HUES64 (cell line): ENCODE measurements at regions not wholly inside any gene's neighbourhood (a gene's known extent, or its start where the extent isn't known, plus 50 kb on each side); places are given as distances from the start of the nearest gene placed in this dataset.
A peak's percentile ranks its signal among the peaks of the same experiment; 100 is the strongest.

Experiments used
- H3K27ac ChIP-seq: 2 replicates; pipeline ENCODE4 v1.7.0; 2013; ENCODE audit warnings: low read depth, low read length, inconsistent platforms
- H3K27me3 ChIP-seq: 2 replicates; pipeline ENCODE4 v1.6.1; 2013; ENCODE audit warnings: mild to moderate bottlenecking, low read length; ENCODE audit not compliant: insufficient read depth
- H3K36me3 ChIP-seq: 2 replicates; pipeline ENCODE4 v1.6.1; 2013; ENCODE audit warnings: mild to moderate bottlenecking, low read length; ENCODE audit not compliant: insufficient read depth
- H3K4me1 ChIP-seq: 2 replicates; pipeline ENCODE4 v1.6.1; 2013; ENCODE audit warnings: mild to moderate bottlenecking, low read length, moderate library complexity; ENCODE audit not compliant: insufficient read depth
- H3K4me3 ChIP-seq: 2 replicates; pipeline ENCODE4 v1.5.1; 2013; ENCODE audit warnings: mild to moderate bottlenecking, low read length, moderate library complexity
- H3K9ac ChIP-seq: 2 replicates; pipeline ENCODE4 v1.6.1; 2013; ENCODE audit warnings: mild to moderate bottlenecking, low read depth, low read length
- H3K9me3 ChIP-seq: 2 replicates; pipeline ENCODE4 v1.6.1; 2013; ENCODE audit warnings: low read depth, low read length; ENCODE audit not compliant: insufficient read depth
- WGBS: fragments of 150-250, 120-280 bp; methylation state at CpG from one replicate; pipeline ENCODE4 v1.1.7; 2013; ENCODE audit warnings: missing lambda C conversion rate; 5-methylcytosine and 5-hydroxymethylcytosine counted together

DNA sequence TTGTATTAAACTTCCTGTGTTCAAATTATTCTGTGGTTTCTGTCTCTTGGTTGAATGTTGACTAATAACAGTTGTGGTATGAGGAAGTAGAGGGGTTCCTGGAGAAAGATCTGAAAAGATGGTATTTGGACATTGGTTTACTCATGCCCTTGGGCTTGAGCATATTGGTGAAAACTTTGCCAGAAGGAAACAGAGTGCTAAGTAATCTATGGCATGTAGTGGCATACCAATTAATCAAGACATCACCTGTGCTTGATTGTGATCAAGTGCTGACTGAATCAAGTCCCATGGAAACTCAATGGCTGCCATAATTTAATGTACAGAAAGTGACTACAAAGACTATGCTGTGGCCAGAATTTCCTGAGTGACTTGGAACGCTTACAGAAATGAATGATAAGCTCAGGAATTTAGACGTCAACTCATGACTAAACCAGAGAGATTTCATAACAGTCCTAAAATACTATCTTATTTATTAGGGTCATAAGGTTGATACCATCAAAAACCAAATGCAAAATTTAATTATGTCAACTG, 2062.9 kb downstream of the ARAP2 start:
- H3K9me3 ChIP-seq: peaks cover 4% of the 10 kb centered on the region
- H3K27me3 ChIP-seq: no peaks in the 10 kb centered on the region
- H3K9ac ChIP-seq: no peak overlapping the region
- 94% methylated on average over 1 of the region's 2 CpGs for WGBS
- H3K27ac ChIP-seq: no peak overlapping the region
- H3K4me3 ChIP-seq: no peak overlapping the region
- H3K36me3 ChIP-seq: no peaks in the 10 kb centered on the region
- H3K4me1 ChIP-seq: peaks cover 23% of the 10 kb centered on the region

GRCh38 chr4:34181891-34182290, 2062.4 kb downstream of the ARAP2 start:
- no peaks in the 10 kb centered on the region for H3K27me3 ChIP-seq
- WGBS: 88% methylated on average over 2 of the region's 2 CpGs
- H3K36me3 ChIP-seq: no peaks in the 10 kb centered on the region
- H3K4me3 ChIP-seq: no peak overlapping the region
- H3K9me3 ChIP-seq: no peaks in the 10 kb centered on the region
- H3K27ac ChIP-seq: no peak overlapping the region
- H3K9ac ChIP-seq: no peak overlapping the region
- peaks cover 29% of the 10 kb centered on the region for H3K4me1 ChIP-seq

DNA sequence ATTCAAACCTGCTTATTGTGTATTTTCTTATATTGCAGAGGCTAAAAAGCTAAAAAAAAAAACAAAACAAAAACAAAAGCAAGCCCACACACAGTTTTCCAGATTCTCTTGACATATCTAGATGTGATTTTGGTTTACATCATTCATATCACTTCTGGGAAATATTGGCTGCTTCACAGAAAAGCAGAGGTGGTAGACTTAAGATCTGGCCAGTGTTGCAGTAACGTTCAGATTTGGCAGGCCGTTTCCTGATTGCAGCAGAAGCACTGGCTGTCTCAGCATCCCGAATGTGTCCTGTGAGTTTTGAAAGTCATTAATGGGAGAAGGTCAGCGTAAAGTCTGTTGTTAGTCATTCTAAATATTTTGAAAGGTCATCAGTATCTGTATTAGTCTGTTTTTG, 2062.0 kb downstream of the ARAP2 start:
- peaks cover 33% of the 10 kb centered on the region for H3K4me1 ChIP-seq
- no peaks in the 10 kb centered on the region for H3K9me3 ChIP-seq
- no peak overlapping the region for H3K27ac ChIP-seq
- H3K36me3 ChIP-seq: no peaks in the 10 kb centered on the region
- H3K4me3 ChIP-seq: no peak overlapping the region
- no peak overlapping the region for H3K9ac ChIP-seq
- no peaks in the 10 kb centered on the region for H3K27me3 ChIP-seq
- WGBS: 94% methylated on average over 4 of the region's 4 CpGs

- Histone ChIP-seq H3K9me3 (no peaks in the 10 kb centered on the region), H3K9ac (no peak overlapping the region), H3K4me1 (peaks cover 29% of the 10 kb centered on the region), H3K27ac (no peak overlapping the region), H3K4me3 (no peak overlapping the region), H3K36me3 (no peaks in the 10 kb centered on the region), H3K27me3 (no peaks in the 10 kb centered on the region)
- 92% methylated on average over 3 of the region's 3 CpGs for WGBS
Observed at GRCh38 chr4:34183926-34184325, 2060.4 kb downstream of the ARAP2 start.

- no peaks in the 10 kb centered on the region for H3K36me3 ChIP-seq
- H3K27me3 ChIP-seq: no peaks in the 10 kb centered on the region
- no peaks in the 10 kb centered on the region for H3K9me3 ChIP-seq
- 94% methylated on average over 1 of the region's 1 CpG for WGBS
- H3K4me1 ChIP-seq: peaks cover 25% of the 10 kb centered on the region
- H3K9ac ChIP-seq: no peak overlapping the region
- H3K4me3 ChIP-seq: no peak overlapping the region
- H3K27ac ChIP-seq: peak overlapping the region; percentile 39; the same call in 1 of the 2 replicates
Observed at GRCh38 chr4:34187056-34187455, 2057.3 kb downstream of the ARAP2 start.

DNA sequence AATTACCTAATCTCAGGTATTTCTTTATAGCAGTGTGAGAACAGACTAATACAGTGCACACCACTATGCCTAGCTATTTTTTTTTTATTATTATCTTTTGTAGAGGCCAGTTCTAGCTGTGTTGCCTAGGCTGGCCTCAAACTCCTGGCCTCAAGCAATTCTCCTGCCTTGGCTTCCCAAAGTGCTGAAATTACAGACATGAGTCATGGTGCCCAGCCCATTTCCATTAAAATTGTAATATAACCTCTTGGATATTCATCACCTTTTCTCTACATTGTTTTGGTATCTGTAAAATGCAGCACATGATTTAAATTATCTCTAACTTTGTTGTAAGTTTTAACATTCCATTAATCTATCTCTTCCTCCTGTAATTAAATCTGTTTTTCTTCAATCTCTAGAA, 2052.9 kb downstream of the ARAP2 start:
- Histone ChIP-seq H3K9me3 (no peaks in the 10 kb centered on the region), H3K4me3 (no peak overlapping the region), H3K27me3 (no peaks in the 10 kb centered on the region), H3K4me1 (peaks cover 10% of the 10 kb centered on the region), H3K27ac (no peak overlapping the region), H3K36me3 (no peaks in the 10 kb centered on the region), H3K9ac (no peak overlapping the region)

DNA sequence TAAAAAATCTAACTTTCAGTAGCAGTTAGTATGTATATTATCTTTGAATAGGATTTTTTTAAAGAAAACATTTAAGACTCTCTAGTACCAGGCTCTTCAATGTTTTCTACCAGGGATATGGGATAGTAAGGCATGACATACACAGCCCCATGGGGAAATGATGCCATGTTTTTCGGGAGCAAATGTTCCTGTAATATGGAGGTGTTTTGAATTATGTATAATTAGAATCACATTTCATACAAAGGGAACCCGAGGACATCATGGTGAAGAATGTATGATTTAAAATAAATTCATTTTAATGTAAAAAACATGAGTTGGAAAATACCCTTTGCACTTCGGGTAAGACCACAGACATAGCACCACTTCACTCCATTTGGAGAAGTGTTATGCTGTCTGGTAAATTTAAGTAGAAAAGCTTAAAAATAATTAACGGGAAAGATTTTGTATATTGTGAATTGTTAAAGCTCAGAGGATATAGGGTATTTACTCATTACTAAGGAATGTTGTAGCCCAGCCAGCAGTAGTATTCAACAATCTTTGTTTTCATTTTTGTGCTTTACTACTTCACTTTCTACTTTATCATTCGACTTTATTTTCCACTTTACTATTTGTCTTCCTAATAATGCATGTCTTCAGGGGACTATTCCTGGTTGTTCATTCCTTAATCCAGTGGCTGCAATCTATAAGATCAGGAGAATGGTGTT, 2050.7 kb downstream of the ARAP2 start:
- 93% methylated on average over 3 of the region's 5 CpGs for WGBS
- Histone ChIP-seq H3K27me3 (no peaks in the 10 kb centered on the region), H3K36me3 (no peaks in the 10 kb centered on the region), H3K9ac (no peak overlapping the region), H3K4me3 (no peak overlapping the region), H3K9me3 (no peaks in the 10 kb centered on the region), H3K4me1 (no peaks in the 10 kb centered on the region), H3K27ac (no peak overlapping the region)

- Histone ChIP-seq H3K4me1 (0 out of 2 replicates have a peak, but pooled peaks cover 3% of the 10 kb centered on the region), H3K27ac (no peak overlapping the region), H3K9me3 (no peaks in the 10 kb centered on the region), H3K27me3 (no peaks in the 10 kb centered on the region), H3K36me3 (no peaks in the 10 kb centered on the region), H3K4me3 (no peak overlapping the region), H3K9ac (no peak overlapping the region)
- 99% methylated on average over 2 of the region's 2 CpGs for WGBS
Observed at GRCh38 chr4:34194585-34194984, 2049.7 kb downstream of the ARAP2 start.

- no peak overlapping the region for H3K4me3 ChIP-seq
- H3K36me3 ChIP-seq: no peaks in the 10 kb centered on the region
- H3K27me3 ChIP-seq: no peaks in the 10 kb centered on the region
- 0 out of 2 replicates have a peak, but pooled peaks cover 3% of the 10 kb centered on the region for H3K4me1 ChIP-seq
- no peak overlapping the region for H3K27ac ChIP-seq
- WGBS: 97% methylated on average over 2 of the region's 2 CpGs
- H3K9ac ChIP-seq: no peak overlapping the region
- no peaks in the 10 kb centered on the region for H3K9me3 ChIP-seq
Observed at GRCh38 chr4:34196375-34196774, 2047.9 kb downstream of the ARAP2 start.

- 80% methylated on average over 1 of the region's 1 CpG for WGBS
- Histone ChIP-seq H3K36me3 (no peaks in the 10 kb centered on the region), H3K27ac (no peak overlapping the region), H3K9me3 (no peaks in the 10 kb centered on the region), H3K27me3 (no peaks in the 10 kb centered on the region), H3K4me3 (no peak overlapping the region), H3K4me1 (0 out of 2 replicates have a peak, but pooled peaks cover 3% of the 10 kb centered on the region), H3K9ac (no peak overlapping the region)
Observed at GRCh38 chr4:34198966-34199365, 2045.3 kb downstream of the ARAP2 start.

DNA sequence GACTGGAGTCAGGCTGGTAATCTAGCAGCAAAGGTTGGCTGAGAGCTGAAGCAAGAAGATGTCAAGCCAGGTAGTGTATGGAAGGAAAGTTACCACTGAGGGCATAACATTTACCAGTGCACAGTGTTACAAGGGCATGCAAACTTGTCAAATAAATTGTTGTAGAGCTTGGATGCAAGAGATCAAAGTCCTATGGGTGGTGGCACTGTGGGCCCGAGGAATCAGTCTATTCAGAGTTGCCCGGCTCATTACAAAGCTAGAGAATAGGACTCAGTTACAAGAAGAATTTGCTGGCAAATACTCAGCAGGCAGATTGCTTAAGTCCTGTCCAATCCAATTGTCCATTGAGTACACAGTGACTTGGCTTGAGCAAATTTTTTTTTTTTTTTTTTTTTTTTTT, 2043.8 kb downstream of the ARAP2 start:
- peaks cover under 1% of the 10 kb centered on the region; the same call in 1 of the 2 replicates for H3K9me3 ChIP-seq
- H3K36me3 ChIP-seq: no peaks in the 10 kb centered on the region
- H3K4me1 ChIP-seq: 0 out of 2 replicates have a peak, but pooled peaks cover 3% of the 10 kb centered on the region
- H3K27me3 ChIP-seq: no peaks in the 10 kb centered on the region
- H3K27ac ChIP-seq: no peak overlapping the region
- H3K4me3 ChIP-seq: no peak overlapping the region
- H3K9ac ChIP-seq: no peak overlapping the region
- 91% methylated on average over 2 of the region's 2 CpGs for WGBS
